SK-N-MC (cell line): ENCODE measurements at regions not wholly inside any gene's neighbourhood (a gene's known extent, or its start where the extent isn't known, plus 50 kb on each side); places are given as distances from the start of the nearest gene placed in this dataset.

Experiments
- EZH2 ChIP-seq: fragments of 200-600 bp; sonication (generic); IDR thresholded peaks from one replicate; pipeline ENCODE4 v1.6.1; 2017; ENCODE audit warnings: antibody characterized with exemption
- FOXP2 ChIP-seq: optimal IDR thresholded peaks from 2 replicates; pipeline ENCODE3; 2011; ENCODE audit warnings: mild to moderate bottlenecking, moderate library complexity; ENCODE audit not compliant: insufficient read depth; ENCODE audit errors: extremely low read length, control extremely low read depth
- POLR2AphosphoS5 ChIP-seq: IDR thresholded peaks from 2 replicates; pipeline ENCODE4 v1.6.1; 2012; ENCODE audit warnings: mild to moderate bottlenecking, low read depth, low read length, borderline replicate concordance

DNA sequence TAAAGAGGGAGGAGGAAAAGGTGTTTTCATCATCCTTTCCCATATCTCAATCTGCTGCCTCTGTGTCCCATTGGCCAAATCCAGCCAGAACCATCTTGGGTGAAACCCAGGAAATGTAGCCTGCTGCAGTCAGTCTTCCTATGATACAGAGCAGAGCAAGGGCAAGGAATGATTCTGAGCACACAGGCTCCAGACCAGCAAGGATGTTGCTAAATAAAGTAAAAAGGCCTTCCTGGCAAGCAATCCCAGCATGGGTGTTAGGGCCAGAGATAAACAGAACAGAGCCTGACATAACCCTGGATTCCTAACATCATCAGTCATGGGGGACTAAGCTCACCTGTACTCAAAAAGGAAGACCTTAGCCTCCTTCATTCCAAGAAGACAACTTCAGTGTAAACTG lies 90.7 kb upstream of the AGTR1 start:
- TF ChIP-seq POLR2AphosphoS5 (no peak), EZH2 (no peak), FOXP2 (no peak)
